ENCODE measurements at regions not wholly inside any gene's neighbourhood (a gene's known extent, or its start where the extent isn't known, plus 50 kb on each side); places are given as distances from the start of the nearest gene placed in this dataset.

DNA sequence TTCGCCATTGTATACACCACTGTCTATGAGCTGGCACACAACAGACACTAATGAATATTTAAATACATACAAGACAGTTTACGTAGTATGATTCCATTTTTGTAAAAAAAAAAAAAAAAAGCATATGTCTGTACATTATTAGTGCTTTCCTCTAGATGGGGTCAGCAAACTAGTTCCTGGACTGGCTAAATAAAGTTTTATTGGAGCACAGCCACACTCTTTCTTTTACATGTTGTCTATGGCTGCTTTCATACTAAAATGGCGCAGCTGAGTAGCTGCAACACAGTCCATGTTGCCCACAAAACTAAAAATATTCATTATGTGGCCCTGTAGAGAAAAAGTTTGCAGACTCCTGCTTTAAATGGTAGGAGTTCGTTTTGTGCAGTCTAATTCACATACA, 70.7 kb upstream of the FRMD4B start:
- ChIA-PET POLR2A (ENCODE audit: low non-redundant PET) (interaction anchor here (0.6 kb wide), 1 partner anchor 282 kb away, joined by 4 read pairs; no protein-coding TSS in a partner anchor), CTCF (no interaction called here)
- TF ChIP-seq, protein P1, sequence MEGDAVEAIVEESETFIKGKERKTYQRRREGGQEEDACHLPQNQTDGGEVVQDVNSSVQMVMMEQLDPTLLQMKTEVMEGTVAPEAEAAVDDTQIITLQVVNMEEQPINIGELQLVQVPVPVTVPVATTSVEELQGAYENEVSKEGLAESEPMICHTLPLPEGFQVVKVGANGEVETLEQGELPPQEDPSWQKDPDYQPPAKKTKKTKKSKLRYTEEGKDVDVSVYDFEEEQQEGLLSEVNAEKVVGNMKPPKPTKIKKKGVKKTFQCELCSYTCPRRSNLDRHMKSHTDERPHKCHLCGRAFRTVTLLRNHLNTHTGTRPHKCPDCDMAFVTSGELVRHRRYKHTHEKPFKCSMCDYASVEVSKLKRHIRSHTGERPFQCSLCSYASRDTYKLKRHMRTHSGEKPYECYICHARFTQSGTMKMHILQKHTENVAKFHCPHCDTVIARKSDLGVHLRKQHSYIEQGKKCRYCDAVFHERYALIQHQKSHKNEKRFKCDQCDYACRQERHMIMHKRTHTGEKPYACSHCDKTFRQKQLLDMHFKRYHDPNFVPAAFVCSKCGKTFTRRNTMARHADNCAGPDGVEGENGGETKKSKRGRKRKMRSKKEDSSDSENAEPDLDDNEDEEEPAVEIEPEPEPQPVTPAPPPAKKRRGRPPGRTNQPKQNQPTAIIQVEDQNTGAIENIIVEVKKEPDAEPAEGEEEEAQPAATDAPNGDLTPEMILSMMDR (conservative IDR thresholded peaks at IDR 0.05; ENCODE audit: low read depth), result no peak
- no peak overlapping the region for H3K27ac ChIP-seq
- no peak for DNase-seq (ENCODE audit: low spot score)

DNA sequence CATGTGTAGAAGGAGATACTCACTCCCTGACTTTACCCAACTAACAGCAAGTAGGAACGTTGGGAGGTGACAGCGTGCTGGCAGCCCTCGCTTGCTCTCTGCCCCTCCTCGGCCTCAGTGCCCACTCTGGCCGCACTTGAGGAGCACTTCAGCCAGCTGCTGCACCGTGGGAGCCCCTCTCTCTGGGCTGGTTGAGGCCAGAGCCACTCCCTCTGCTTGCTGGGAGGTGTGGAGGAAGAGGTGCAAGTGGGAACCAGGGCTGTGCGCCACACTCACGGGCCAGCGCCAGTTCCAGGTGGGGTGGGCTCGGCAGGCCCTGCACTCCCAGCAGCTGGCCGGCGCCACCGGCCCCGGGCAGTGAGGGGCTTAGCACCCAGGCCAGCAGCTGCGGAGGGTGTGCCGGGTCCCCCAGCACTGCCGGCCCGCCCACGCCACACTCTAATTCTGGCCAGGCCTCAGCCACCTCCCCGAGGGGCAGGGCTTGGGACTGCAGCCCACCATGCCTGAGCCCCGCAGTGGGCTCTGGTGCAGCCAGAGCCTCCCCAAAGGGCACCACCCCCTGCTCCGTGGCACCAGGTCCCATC, 68.4 kb upstream of the FRMD4B start:
- ChIA-PET CTCF (interaction anchor here (0.8 kb wide), 1 partner anchor 13 kb away, joined by 3 read pairs; no protein-coding TSS in a partner anchor), POLR2A (ENCODE audit: low non-redundant PET) (no interaction called here)
- DNase-seq (ENCODE audit: low spot score), result no peak
- TF ChIP-seq, protein P1 (conservative IDR thresholded peaks at IDR 0.05; ENCODE audit: low read depth), result no peak
- H3K27ac ChIP-seq, result no peak overlapping the region

DNA sequence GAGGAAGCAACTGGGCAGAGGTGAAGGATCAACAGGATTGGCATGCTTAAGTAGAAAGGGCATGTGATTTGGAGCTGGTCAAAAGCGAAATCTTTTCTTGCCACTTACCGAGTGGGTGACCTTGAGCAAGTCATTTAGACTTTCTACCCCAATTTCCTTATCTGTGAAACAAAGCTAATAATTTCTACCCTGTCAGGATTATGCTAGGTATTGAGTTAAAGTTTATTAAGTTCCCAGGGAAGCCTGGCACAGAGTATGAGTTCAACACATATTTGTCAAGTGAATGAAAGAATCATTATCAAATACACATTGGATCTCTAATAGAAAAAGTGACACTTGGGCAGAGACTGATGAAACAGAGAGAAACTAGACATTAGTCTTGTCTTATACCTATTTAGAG, 66.4 kb upstream of the FRMD4B start:
- ChIA-PET POLR2A (ENCODE audit: low non-redundant PET) (no interaction called here), CTCF (no interaction called here)
- TF ChIP-seq, protein P1 (conservative IDR thresholded peaks at IDR 0.05; ENCODE audit: low read depth), result no peak
- H3K27ac ChIP-seq, result no peak overlapping the region
- DNase-seq (ENCODE audit: low spot score), result no peak

DNA sequence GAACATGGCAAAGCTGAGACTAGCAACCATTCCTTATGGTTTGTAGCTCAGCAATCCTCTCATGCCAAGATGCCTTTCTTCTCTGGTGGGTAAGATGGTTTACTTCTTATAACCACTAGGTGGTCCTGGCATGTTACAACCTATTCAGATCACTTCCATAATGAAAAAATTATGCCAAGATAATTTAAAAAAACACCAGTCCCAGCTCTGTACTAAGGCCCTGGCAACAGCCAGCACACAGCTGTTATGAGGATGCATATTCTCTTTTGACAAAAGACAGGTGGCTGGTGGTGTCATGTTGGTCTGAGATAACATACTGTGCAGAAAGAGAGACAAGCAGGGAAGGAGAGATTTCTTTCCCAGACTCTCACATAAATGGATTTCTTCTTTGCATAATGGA, 65.7 kb upstream of the FRMD4B start:
- TF ChIP-seq, protein P1 (conservative IDR thresholded peaks at IDR 0.05; ENCODE audit: low read depth), result no peak
- ChIA-PET CTCF (interaction anchor here (0.7 to 1.1 kb wide), 2 partner anchors 10 to 120 kb away, joined by 3 read pairs; no protein-coding TSS in a partner anchor), POLR2A (ENCODE audit: low non-redundant PET) (no interaction called here)
- no peak overlapping the region for H3K27ac ChIP-seq
- DNase-seq (ENCODE audit: low spot score), result no peak

DNA sequence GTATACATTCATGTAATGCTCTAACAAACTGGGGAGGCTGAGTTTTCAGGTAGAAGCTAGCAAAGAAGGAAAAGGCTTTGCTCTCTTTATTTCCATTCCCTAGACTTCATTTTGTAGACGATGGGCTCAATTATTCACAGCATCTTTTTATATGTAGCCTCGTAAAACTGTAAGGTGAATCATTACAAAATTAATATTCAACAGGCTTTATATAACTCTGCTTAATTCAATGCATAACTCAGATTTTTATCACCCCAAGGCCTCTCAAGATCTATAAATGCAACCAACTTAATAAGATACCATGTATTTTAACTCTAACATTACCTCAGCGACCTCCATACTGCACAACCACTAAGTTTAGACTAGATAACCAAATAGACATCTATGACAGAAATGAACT, 63.0 kb upstream of the FRMD4B start:
- TF ChIP-seq, protein P1 (conservative IDR thresholded peaks at IDR 0.05; ENCODE audit: low read depth), result no peak
- CTCF ChIA-PET, result no interaction called here
- H3K27ac ChIP-seq, result no peak overlapping the region
- POLR2A ChIA-PET (ENCODE audit: low non-redundant PET), result no interaction called here
- DNase-seq (ENCODE audit: low spot score), result no peak

DNA sequence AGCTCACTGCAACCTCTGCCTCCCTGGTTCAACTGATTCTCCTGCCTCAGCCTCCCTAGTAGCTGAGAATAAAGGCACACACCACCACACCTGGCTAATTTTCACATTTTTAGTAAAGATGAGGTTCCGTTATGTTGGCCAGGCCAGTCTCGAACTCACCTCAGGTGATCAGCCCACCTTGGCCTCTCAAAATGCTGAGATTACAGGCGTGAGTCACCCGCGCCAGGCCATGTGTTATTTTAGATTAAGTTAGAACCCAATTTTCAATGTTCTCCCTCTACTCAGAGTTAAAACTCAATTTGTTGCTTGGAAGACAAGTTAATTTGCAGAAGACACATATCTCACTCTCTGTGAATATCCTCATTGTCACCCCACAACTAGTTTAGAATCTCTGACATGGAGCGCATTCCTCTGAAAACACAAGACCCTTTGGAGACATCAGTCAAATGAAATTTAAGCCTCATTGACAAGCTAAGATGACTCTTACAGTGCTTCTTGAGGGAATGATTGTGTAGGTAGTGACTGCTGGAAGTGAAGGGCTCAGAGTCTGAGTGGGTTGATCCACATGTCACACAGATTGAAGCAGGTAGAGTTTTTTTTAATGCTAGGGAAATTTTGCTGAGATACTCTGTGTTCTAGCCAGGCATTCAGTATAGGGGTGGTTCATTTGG, 60.6 kb upstream of the FRMD4B start:
- ChIA-PET CTCF (interaction anchor here (0.5 kb wide), 1 partner anchor 80 kb away, joined by 3 read pairs; no protein-coding TSS in a partner anchor), POLR2A (ENCODE audit: low non-redundant PET) (no interaction called here)
- peak overlapping the region; percentile 18 for H3K27ac ChIP-seq
- DNase-seq (ENCODE audit: low spot score), result no peak
- TF ChIP-seq, protein P1 (conservative IDR thresholded peaks at IDR 0.05; ENCODE audit: low read depth), result no peak
